Parathyroid adenoma (tissue), 2 donors: ENCODE measurements at regions not wholly inside any gene's neighbourhood (a gene's known extent, or its start where the extent isn't known, plus 50 kb on each side); places are given as distances from the start of the nearest gene placed in this dataset.

Experiments
- H2AFZ ChIP-seq: fragments of 300-600 bp; sonication (generic); one replicate; pipeline ENCODE4 v1.7.0; 2017; ENCODE audit warnings: antibody characterized with exemption, mild to moderate bottlenecking
- H3K27ac ChIP-seq: fragments of 300-600 bp; sonication (generic); one replicate; pipeline ENCODE4 v1.7.0; 2017
- H3K27me3 ChIP-seq: fragments of 300-600 bp; sonication (generic); one replicate; pipeline ENCODE4 v1.7.0; 2017; ENCODE audit warnings: low read length; ENCODE audit not compliant: control insufficient read depth, insufficient read depth
- H3K36me3 ChIP-seq: fragments of 300-600 bp; sonication (generic); one replicate; pipeline ENCODE4 v1.7.0; 2017; ENCODE audit warnings: low read length; ENCODE audit not compliant: control insufficient read depth, insufficient read depth
- H3K4me1 ChIP-seq: fragments of 300-600 bp; sonication (generic); one replicate; pipeline ENCODE4 v1.7.0; 2017; ENCODE audit warnings: control low read depth
- H3K4me2 ChIP-seq: fragments of 300-600 bp; sonication (generic); one replicate; pipeline ENCODE4 v1.7.0; 2017; ENCODE audit warnings: low read length
- H3K4me3 ChIP-seq: fragments of 300-600 bp; sonication (generic); one replicate; pipeline ENCODE4 v1.7.0; 2017; ENCODE audit warnings: low read depth, low read length
- H3K79me2 ChIP-seq: fragments of 300-600 bp; sonication (generic); one replicate; pipeline ENCODE4 v1.7.0; 2017; ENCODE audit warnings: control low read depth
- H3K9ac ChIP-seq: fragments of 300-600 bp; sonication (generic); one replicate; pipeline ENCODE4 v1.7.0; 2017; ENCODE audit warnings: mild to moderate bottlenecking
- H3K9me3 ChIP-seq: fragments of 300-600 bp; sonication (generic); one replicate; pipeline ENCODE4 v1.7.0; 2017; ENCODE audit warnings: low read length; ENCODE audit not compliant: control insufficient read depth
- CTCF ChIP-seq: fragments of 300-600 bp; sonication (generic); IDR thresholded peaks from one replicate; pipeline ENCODE4 v1.7.0; 2017; ENCODE audit warnings: antibody characterized with exemption, mild to moderate bottlenecking
- donor health status: primary hyperparathyroidism.

- H3K27me3 ChIP-seq: no peaks in the 10 kb centered on the region
- no peak overlapping the region for H3K4me3 ChIP-seq
- TF ChIP-seq CTCF: no peak
- no peak overlapping the region for H2AFZ ChIP-seq
- no peak overlapping the region for H3K4me2 ChIP-seq
- H3K36me3 ChIP-seq: no peaks in the 10 kb centered on the region
- no peak overlapping the region for H3K9ac ChIP-seq
- H3K27ac ChIP-seq: no peak overlapping the region
- no peaks in the 10 kb centered on the region for H3K4me1 ChIP-seq
- no peaks in the 10 kb centered on the region for H3K9me3 ChIP-seq
- no peaks in the 10 kb centered on the region for H3K79me2 ChIP-seq
These were observed 233.7 kb upstream of the RTL1 start for GRCh38 chr14:101137234-101137633.

- Histone ChIP-seq H3K27me3 (no peaks in the 10 kb centered on the region), H3K27ac (no peak overlapping the region), H3K4me1 (no peaks in the 10 kb centered on the region), H3K79me2 (no peaks in the 10 kb centered on the region), H3K4me3 (no peak overlapping the region), H3K36me3 (no peaks in the 10 kb centered on the region), H3K4me2 (no peak overlapping the region), H3K9me3 (no peaks in the 10 kb centered on the region), H3K9ac (no peak overlapping the region), H2AFZ (no peak overlapping the region)
- no peak for TF ChIP-seq CTCF
These were observed 244.3 kb upstream of the RTL1 start for GRCh38 chr14:101147848-101148247.

- Histone ChIP-seq H3K27ac (no peak overlapping the region), H3K36me3 (no peaks in the 10 kb centered on the region), H3K9ac (no peak overlapping the region), H3K4me3 (no peak overlapping the region), H3K9me3 (no peaks in the 10 kb centered on the region), H3K4me2 (no peak overlapping the region), H3K4me1 (no peaks in the 10 kb centered on the region), H3K27me3 (no peaks in the 10 kb centered on the region), H2AFZ (no peak overlapping the region), H3K79me2 (no peaks in the 10 kb centered on the region)
- no peak for TF ChIP-seq CTCF
These were observed 246.6 kb upstream of the RTL1 start for GRCh38 chr14:101150039-101150610.

- Histone ChIP-seq H3K27me3 (no peaks in the 10 kb centered on the region), H3K4me2 (no peak overlapping the region), H3K27ac (no peak overlapping the region), H3K36me3 (no peaks in the 10 kb centered on the region), H3K9me3 (no peaks in the 10 kb centered on the region), H3K9ac (no peak overlapping the region), H3K79me2 (no peaks in the 10 kb centered on the region), H2AFZ (no peak overlapping the region), H3K4me1 (no peaks in the 10 kb centered on the region), H3K4me3 (no peak overlapping the region)
- TF ChIP-seq CTCF: no peak
These were observed 247.9 kb upstream of the RTL1 start for GRCh38 chr14:101151226-101151926.

- no peaks in the 10 kb centered on the region for H3K79me2 ChIP-seq
- no peak overlapping the region for H3K4me3 ChIP-seq
- H3K36me3 ChIP-seq: no peaks in the 10 kb centered on the region
- H2AFZ ChIP-seq: no peak overlapping the region
- no peak overlapping the region for H3K4me2 ChIP-seq
- no peaks in the 10 kb centered on the region for H3K9me3 ChIP-seq
- H3K9ac ChIP-seq: no peak overlapping the region
- H3K4me1 ChIP-seq: no peaks in the 10 kb centered on the region
- H3K27ac ChIP-seq: no peak overlapping the region
- no peaks in the 10 kb centered on the region for H3K27me3 ChIP-seq
- TF ChIP-seq CTCF: no peak
These were observed 248.4 kb upstream of the RTL1 start for GRCh38 chr14:101151927-101152305.
